ENCODE measurements at regions not wholly inside any gene's neighbourhood (a gene's known extent, or its start where the extent isn't known, plus 50 kb on each side); places are given as distances from the start of the nearest gene placed in this dataset.

DNA sequence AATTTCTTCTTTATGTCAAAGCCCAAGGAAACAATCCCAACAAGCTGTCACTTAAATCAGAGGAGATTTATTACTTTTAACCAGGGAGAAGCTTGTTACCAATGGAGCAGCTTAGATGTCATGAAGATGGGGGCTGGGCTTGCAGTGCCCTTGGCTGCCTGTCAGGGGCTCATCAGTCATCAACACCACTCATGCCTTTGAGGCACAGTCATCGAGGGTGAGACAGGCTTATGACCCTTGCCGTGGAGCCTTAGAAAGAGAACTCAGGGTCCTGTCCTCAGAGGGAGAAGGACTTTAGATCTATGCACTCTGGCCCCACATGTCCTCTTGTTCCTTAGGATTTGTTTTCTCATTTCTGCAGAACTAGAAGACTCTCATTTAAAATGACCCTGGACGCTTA lies 318.3 kb downstream of the CBLN1 start:
- POLR2A ChIA-PET, result no interaction called here
- CTCF ChIA-PET, result no interaction called here
- TF ChIP-seq, protein P1, sequence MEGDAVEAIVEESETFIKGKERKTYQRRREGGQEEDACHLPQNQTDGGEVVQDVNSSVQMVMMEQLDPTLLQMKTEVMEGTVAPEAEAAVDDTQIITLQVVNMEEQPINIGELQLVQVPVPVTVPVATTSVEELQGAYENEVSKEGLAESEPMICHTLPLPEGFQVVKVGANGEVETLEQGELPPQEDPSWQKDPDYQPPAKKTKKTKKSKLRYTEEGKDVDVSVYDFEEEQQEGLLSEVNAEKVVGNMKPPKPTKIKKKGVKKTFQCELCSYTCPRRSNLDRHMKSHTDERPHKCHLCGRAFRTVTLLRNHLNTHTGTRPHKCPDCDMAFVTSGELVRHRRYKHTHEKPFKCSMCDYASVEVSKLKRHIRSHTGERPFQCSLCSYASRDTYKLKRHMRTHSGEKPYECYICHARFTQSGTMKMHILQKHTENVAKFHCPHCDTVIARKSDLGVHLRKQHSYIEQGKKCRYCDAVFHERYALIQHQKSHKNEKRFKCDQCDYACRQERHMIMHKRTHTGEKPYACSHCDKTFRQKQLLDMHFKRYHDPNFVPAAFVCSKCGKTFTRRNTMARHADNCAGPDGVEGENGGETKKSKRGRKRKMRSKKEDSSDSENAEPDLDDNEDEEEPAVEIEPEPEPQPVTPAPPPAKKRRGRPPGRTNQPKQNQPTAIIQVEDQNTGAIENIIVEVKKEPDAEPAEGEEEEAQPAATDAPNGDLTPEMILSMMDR (IDR thresholded peaks at IDR 0.05; ENCODE audit: control extremely low read depth, extremely low read depth, low read depth, missing control alignments), result no peak
- no peak for DNase-seq (ENCODE audit: extremely low spot score)

DNA sequence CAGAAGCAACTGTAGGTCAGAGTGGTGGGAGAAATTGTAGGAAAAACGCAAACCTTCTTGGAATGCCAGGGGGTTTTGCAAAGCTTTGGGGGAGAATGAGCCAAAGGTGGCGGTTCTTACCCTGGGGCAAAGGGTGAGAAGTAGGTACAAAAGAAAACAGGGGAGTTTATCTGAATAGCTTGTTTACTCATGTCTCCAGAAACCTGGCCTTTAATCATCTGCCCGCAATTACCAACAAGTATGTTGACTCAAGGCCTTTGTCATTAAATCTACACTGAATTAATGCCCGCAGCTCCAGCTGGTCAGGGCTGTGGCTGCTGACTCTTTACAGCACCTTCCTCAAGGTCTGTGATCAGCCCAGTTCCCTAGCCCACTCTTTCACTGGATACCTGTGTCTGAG lies 320.1 kb downstream of the CBLN1 start:
- TF ChIP-seq, protein P1 (IDR thresholded peaks at IDR 0.05; ENCODE audit: control extremely low read depth, extremely low read depth, low read depth, missing control alignments), result no peak
- POLR2A ChIA-PET, result no interaction called here
- CTCF ChIA-PET, result no interaction called here
- DNase-seq (ENCODE audit: extremely low spot score), result no peak

GRCh38 chr16:48960830-48961229 lies 320.8 kb downstream of the CBLN1 start:
- CTCF ChIA-PET, result no interaction called here
- DNase-seq (ENCODE audit: extremely low spot score), result no peak
- POLR2A ChIA-PET, result no interaction called here
- TF ChIP-seq, protein P1 (IDR thresholded peaks at IDR 0.05; ENCODE audit: control extremely low read depth, extremely low read depth, low read depth, missing control alignments), result no peak

GRCh38 chr16:48959747-48960146 lies 321.9 kb downstream of the CBLN1 start:
- TF ChIP-seq, protein P1 (IDR thresholded peaks at IDR 0.05; ENCODE audit: control extremely low read depth, extremely low read depth, low read depth, missing control alignments), result no peak
- no peak for DNase-seq (ENCODE audit: extremely low spot score)
- ChIA-PET CTCF (no interaction called here), POLR2A (no interaction called here)

DNA sequence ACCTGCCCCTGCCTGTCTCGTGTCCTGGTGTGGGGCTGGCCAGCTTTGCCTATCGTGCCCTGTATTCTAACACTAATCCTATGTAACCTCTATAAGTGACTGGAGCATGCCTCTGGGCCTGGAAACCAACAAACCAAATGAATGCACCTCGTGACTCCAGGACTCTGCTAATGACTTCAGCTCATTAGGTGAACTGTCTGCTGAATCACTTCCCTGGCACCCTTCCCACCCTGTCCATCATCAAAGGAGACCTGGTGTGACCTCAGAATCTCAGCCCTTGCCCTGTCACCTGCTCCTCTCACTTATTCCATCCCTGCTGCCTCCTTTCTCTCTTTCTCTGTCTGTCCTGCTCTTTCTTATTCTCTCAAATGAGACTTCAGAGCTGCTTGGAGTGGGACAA lies 322.4 kb downstream of the CBLN1 start:
- DNase-seq (ENCODE audit: extremely low spot score), result no peak
- TF ChIP-seq, protein P1 (IDR thresholded peaks at IDR 0.05; ENCODE audit: control extremely low read depth, extremely low read depth, low read depth, missing control alignments), result no peak
- POLR2A ChIA-PET, result no interaction called here
- CTCF ChIA-PET, result interaction anchor here (0.6 kb wide), 1 partner anchor 9 kb away, joined by 3 read pairs; no protein-coding TSS in a partner anchor

- ChIA-PET CTCF (interaction anchor here (0.6 kb wide), 1 partner anchor 8 kb away, joined by 3 read pairs; no protein-coding TSS in a partner anchor), POLR2A (no interaction called here)
- DNase-seq (ENCODE audit: extremely low spot score), result no peak
- TF ChIP-seq, protein P1 (IDR thresholded peaks at IDR 0.05; ENCODE audit: control extremely low read depth, extremely low read depth, low read depth, missing control alignments), result no peak
These were observed 323.0 kb downstream of the CBLN1 start for GRCh38 chr16:48958681-48959080.

- POLR2A ChIA-PET, result no interaction called here
- CTCF ChIA-PET, result interaction anchor here (1.4 to 3.2 kb wide), 2 partner anchors 10 to 16 kb away, joined by 6 to 12 read pairs; no protein-coding TSS in a partner anchor
- TF ChIP-seq, protein P1 (IDR thresholded peaks at IDR 0.05; ENCODE audit: control extremely low read depth, extremely low read depth, low read depth, missing control alignments), result no peak
- no peak for DNase-seq (ENCODE audit: extremely low spot score)
These were observed 325.0 kb downstream of the CBLN1 start for GRCh38 chr16:48956620-48957019.
